ENCODE measurements at regions not wholly inside any gene's neighbourhood (a gene's known extent, or its start where the extent isn't known, plus 50 kb on each side); places are given as distances from the start of the nearest gene placed in this dataset.
"Not testable (repeated sequence)": the region's sequence is repeated elsewhere in the genome, so short reads cannot be mapped to it uniquely, and the experiment has no call there.

GRCh38 chr4:3911252-3911856, 145.2 kb downstream of the ADRA2C start:
- TF ChIP-seq CTCF (IDR thresholded peaks at IDR 0.05) = no peak
- H3K4me1 ChIP-seq = no peaks in the 10 kb centered on the region
- no peaks in the 10 kb centered on the region for H3K9me3 ChIP-seq
- DNase-seq = no peak
- H3K4me3 ChIP-seq = no peak overlapping the region
- H3K27ac ChIP-seq = no peak overlapping the region
- no peaks in the 10 kb centered on the region for H3K36me3 ChIP-seq
- no peaks in the 10 kb centered on the region for H3K27me3 ChIP-seq
- H3K9ac ChIP-seq (ENCODE audit: low read depth in 2 of 2, low read length in 2 of 2) = no peak overlapping the region
- intact Hi-C loops (cut with DNase I) = no loop called here

- H3K4me3 ChIP-seq; H3K4me1 ChIP-seq; H3K36me3 ChIP-seq; H3K9ac ChIP-seq (ENCODE audit: low read depth in 2 of 2, low read length in 2 of 2); intact Hi-C loops (cut with DNase I); H3K27ac ChIP-seq; H3K27me3 ChIP-seq; H3K9me3 ChIP-seq; DNase-seq: not testable (repeated sequence)
Observed at GRCh38 chr4:3914511-3914910, 148.3 kb downstream of the ADRA2C start.

GRCh38 chr4:3919509-3919908, 153.3 kb downstream of the ADRA2C start:
- H3K4me3 ChIP-seq; H3K36me3 ChIP-seq; H3K4me1 ChIP-seq; H3K9me3 ChIP-seq; H3K9ac ChIP-seq (ENCODE audit: low read depth in 2 of 2, low read length in 2 of 2); H3K27me3 ChIP-seq; intact Hi-C loops (cut with DNase I); DNase-seq; H3K27ac ChIP-seq: not testable (repeated sequence)

- H3K9ac ChIP-seq (ENCODE audit: low read depth in 2 of 2, low read length in 2 of 2); H3K4me3 ChIP-seq; DNase-seq; H3K27ac ChIP-seq; H3K9me3 ChIP-seq; H3K4me1 ChIP-seq; H3K36me3 ChIP-seq; H3K27me3 ChIP-seq; intact Hi-C loops (cut with DNase I): not testable (repeated sequence)
Observed at GRCh38 chr4:3921902-3922301, 155.7 kb downstream of the ADRA2C start.

- H3K27ac ChIP-seq; H3K27me3 ChIP-seq; intact Hi-C loops (cut with DNase I); DNase-seq; H3K36me3 ChIP-seq; H3K9me3 ChIP-seq; H3K4me3 ChIP-seq; H3K4me1 ChIP-seq; H3K9ac ChIP-seq (ENCODE audit: low read depth in 2 of 2, low read length in 2 of 2): not testable (repeated sequence)
Observed at GRCh38 chr4:3925841-3926240, 159.7 kb downstream of the ADRA2C start.

- H3K9ac ChIP-seq (ENCODE audit: low read depth in 2 of 2, low read length in 2 of 2); H3K27ac ChIP-seq; intact Hi-C loops (cut with DNase I); DNase-seq; H3K4me1 ChIP-seq; H3K27me3 ChIP-seq; H3K36me3 ChIP-seq; H3K4me3 ChIP-seq; H3K9me3 ChIP-seq: not testable (repeated sequence)
Observed at GRCh38 chr4:3926271-3926670, 160.1 kb downstream of the ADRA2C start.

- intact Hi-C loops (cut with DNase I); H3K27ac ChIP-seq; H3K36me3 ChIP-seq; H3K27me3 ChIP-seq; H3K9me3 ChIP-seq; H3K4me3 ChIP-seq; H3K4me1 ChIP-seq; DNase-seq; H3K9ac ChIP-seq (ENCODE audit: low read depth in 2 of 2, low read length in 2 of 2): not testable (repeated sequence)
Observed at GRCh38 chr4:3926969-3927755, 161.0 kb downstream of the ADRA2C start.

GRCh38 chr4:3929431-3929830, 163.2 kb downstream of the ADRA2C start:
- DNase-seq; intact Hi-C loops (cut with DNase I); H3K9me3 ChIP-seq; H3K27me3 ChIP-seq; H3K4me3 ChIP-seq; H3K27ac ChIP-seq; H3K36me3 ChIP-seq; H3K9ac ChIP-seq (ENCODE audit: low read depth in 2 of 2, low read length in 2 of 2); H3K4me1 ChIP-seq: not testable (repeated sequence)

GRCh38 chr4:3932734-3933133, 166.5 kb downstream of the ADRA2C start:
- DNase-seq; intact Hi-C loops (cut with DNase I); H3K9me3 ChIP-seq; H3K27me3 ChIP-seq; H3K4me3 ChIP-seq; H3K4me1 ChIP-seq; H3K9ac ChIP-seq (ENCODE audit: low read depth in 2 of 2, low read length in 2 of 2); H3K36me3 ChIP-seq; H3K27ac ChIP-seq: not testable (repeated sequence)

GRCh38 chr4:3935406-3935805, 169.2 kb downstream of the ADRA2C start:
- H3K4me1 ChIP-seq; H3K4me3 ChIP-seq; H3K36me3 ChIP-seq; H3K9ac ChIP-seq (ENCODE audit: low read depth in 2 of 2, low read length in 2 of 2); H3K27me3 ChIP-seq; H3K9me3 ChIP-seq; H3K27ac ChIP-seq; DNase-seq; intact Hi-C loops (cut with DNase I): not testable (repeated sequence)

All from colonic mucosa (tissue), 4 donors.